Mammary epithelial cell (primary cell): ENCODE measurements at regions not wholly inside any gene's neighbourhood (a gene's known extent, or its start where the extent isn't known, plus 50 kb on each side); places are given as distances from the start of the nearest gene placed in this dataset.
A peak's percentile ranks its signal among the peaks of the same experiment; 100 is the strongest.

Experiments used
- EZH2 ChIP-seq: IDR thresholded peaks from 2 replicates; pipeline ENCODE4 v1.6.1; 2012; ENCODE audit warnings: low read length, inconsistent platforms, borderline replicate concordance
- TF ChIP-seq, protein P1 (sequence below), 2 donors: IDR thresholded peaks in 1 of 2; conservative IDR thresholded peaks in 1 of 2; 2 replicates each; pipeline ENCODE4 v1.5.1; 2011 to 2012; ENCODE audit warnings: inconsistent platforms in 2 of 2, low read length in 2 of 2, mild to moderate bottlenecking in 2 of 2, control low read depth in 1 of 2, low read depth in 1 of 2; ENCODE audit not compliant: insufficient read depth in 1 of 2; ENCODE audit errors: extremely low read depth in 1 of 2

DNA sequence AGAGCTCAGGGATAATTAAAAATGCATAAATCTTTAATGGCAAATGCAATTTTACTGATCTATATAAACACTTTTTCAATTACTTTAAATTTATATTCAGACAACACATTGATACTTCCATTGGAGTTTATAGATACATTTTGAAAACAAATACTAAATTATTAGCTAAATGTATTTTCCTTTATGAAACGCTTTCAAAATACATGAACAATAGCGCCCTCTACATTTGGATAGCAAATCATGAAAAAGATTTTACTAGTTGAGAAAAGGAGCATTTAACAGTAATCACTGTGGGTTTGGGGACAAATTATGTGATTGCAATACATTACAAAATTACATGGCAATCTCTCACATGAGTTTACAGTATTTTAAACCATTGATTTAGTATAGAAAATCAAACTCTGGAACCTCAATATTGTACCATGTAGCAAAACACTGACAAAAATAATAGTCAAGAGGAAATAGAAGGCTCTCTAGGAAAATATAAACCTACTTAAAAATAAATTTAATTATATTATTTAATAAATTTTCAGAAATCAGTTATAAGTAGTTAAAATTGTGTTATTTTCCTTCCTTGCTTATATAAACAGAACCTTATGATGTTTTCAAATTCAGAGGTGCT is 207.9 kb downstream of the ZIC1 start:
- TF ChIP-seq, protein P1, sequence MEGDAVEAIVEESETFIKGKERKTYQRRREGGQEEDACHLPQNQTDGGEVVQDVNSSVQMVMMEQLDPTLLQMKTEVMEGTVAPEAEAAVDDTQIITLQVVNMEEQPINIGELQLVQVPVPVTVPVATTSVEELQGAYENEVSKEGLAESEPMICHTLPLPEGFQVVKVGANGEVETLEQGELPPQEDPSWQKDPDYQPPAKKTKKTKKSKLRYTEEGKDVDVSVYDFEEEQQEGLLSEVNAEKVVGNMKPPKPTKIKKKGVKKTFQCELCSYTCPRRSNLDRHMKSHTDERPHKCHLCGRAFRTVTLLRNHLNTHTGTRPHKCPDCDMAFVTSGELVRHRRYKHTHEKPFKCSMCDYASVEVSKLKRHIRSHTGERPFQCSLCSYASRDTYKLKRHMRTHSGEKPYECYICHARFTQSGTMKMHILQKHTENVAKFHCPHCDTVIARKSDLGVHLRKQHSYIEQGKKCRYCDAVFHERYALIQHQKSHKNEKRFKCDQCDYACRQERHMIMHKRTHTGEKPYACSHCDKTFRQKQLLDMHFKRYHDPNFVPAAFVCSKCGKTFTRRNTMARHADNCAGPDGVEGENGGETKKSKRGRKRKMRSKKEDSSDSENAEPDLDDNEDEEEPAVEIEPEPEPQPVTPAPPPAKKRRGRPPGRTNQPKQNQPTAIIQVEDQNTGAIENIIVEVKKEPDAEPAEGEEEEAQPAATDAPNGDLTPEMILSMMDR (conservative IDR thresholded peaks at IDR 0.05 in 1 of 2, IDR thresholded peaks at IDR 0.05 in 1 of 2; ENCODE audit: extremely low read depth in 1 of 2, insufficient read depth in 1 of 2, low read depth in 1 of 2, low read length in 2 of 2): peak; percentile 51 to 56
- TF ChIP-seq EZH2: no peak
